ENCODE measurements at regions not wholly inside any gene's neighbourhood (a gene's known extent, or its start where the extent isn't known, plus 50 kb on each side); places are given as distances from the start of the nearest gene placed in this dataset.

DNA sequence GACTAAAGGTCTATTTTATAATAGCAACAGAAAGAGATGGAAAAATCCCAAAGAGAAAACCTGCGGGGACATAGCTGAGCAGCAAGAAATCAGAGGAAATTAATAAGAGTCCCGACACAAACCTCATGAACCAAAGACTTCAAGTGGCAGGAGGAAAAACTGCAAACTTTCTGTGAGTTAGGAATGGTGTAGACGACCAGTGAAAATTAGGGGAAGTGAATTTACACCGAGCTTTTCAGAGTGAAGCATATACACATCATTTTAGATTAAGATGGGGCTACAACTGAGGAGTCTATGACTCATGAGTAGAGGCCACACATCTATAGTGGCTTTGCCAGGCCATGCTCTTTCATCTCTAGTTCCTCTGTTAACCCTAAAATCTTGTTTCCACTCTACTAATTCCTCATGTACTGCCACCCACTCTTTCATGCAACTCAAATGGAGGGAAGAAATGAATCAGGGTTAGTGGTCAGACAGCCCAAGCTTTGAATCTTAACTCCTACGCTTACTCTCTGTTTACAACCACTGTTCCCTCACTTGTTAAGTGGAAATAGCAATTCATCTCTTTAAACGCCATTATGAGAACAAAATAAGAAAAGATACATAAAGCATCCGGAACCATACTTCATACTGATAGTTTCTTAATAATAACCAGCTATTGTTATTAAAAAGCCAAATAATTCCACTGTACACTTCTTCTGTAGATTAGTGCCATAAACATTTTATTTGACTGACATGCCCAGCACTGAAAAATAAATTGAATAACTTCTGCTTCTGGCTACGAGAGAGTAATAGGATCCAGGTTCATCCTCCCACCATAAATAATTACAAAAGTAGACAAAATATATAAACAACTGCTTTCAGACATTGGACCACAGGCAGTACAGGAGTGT, 219.3 kb downstream of the RMST start:
- ChIA-PET CTCF (no interaction called here), POLR2A (no interaction called here)
- no peak for DNase-seq (ENCODE audit: extremely low spot score)
- TF ChIP-seq CTBP1 (IDR thresholded peaks at IDR 0.05; ENCODE audit: borderline replicate concordance) (no peak), FOXA1 (IDR thresholded peaks at IDR 0.05) (no peak), NFRKB (IDR thresholded peaks at IDR 0.05) (no peak), FOXM1 (IDR thresholded peaks at IDR 0.05; ENCODE audit: borderline replicate concordance) (no peak), LEF1 (IDR thresholded peaks at IDR 0.05; ENCODE audit: borderline replicate concordance) (no peak), SP1 (IDR thresholded peaks at IDR 0.05) (no peak), FOXK2 (IDR thresholded peaks at IDR 0.05) (no peak), ELF4 (IDR thresholded peaks at IDR 0.05) (no peak), ARNT (IDR thresholded peaks at IDR 0.05) (no peak), TARDBP (IDR thresholded peaks at IDR 0.05) (no peak), BHLHE40 (IDR thresholded peaks at IDR 0.05; ENCODE audit: borderline replicate concordance) (no peak), HDGF (IDR thresholded peaks at IDR 0.05; ENCODE audit: borderline replicate concordance) (no peak), L3MBTL2 (conservative IDR thresholded peaks at IDR 0.05) (no peak), SUZ12 (IDR thresholded peaks at IDR 0.05) (no peak), ZNF384 (IDR thresholded peaks at IDR 0.05) (no peak)
- TF ChIP-seq, protein P1, sequence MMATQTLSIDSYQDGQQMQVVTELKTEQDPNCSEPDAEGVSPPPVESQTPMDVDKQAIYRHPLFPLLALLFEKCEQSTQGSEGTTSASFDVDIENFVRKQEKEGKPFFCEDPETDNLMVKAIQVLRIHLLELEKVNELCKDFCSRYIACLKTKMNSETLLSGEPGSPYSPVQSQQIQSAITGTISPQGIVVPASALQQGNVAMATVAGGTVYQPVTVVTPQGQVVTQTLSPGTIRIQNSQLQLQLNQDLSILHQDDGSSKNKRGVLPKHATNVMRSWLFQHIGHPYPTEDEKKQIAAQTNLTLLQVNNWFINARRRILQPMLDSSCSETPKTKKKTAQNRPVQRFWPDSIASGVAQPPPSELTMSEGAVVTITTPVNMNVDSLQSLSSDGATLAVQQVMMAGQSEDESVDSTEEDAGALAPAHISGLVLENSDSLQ (IDR thresholded peaks at IDR 0.05), result no peak

DNA sequence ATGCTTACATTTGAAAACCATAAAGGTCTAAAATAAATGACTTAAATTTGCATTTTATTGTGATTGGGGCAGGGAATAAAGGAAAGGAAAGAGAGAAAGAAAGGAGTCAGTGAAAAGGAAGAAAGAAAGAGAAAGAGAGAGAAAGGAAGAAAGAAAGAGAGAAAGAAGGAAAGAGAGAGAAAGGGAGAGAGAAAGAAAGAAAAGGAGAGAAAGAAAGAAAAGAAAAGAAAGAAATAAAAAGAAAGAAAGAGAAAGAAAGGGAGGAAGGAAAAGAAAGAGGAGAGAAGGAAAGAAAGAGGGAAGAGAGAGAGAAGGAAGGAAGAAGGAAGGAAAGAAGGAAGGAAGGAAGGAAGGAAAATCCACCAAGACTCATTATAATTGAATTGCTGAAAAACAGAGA, 222.8 kb downstream of the RMST start:
- CTCF ChIA-PET, result no interaction called here
- DNase-seq (ENCODE audit: extremely low spot score), result no peak
- no peak for TF ChIP-seq SUZ12 (IDR thresholded peaks at IDR 0.05)
- POLR2A ChIA-PET, result no interaction called here

DNA sequence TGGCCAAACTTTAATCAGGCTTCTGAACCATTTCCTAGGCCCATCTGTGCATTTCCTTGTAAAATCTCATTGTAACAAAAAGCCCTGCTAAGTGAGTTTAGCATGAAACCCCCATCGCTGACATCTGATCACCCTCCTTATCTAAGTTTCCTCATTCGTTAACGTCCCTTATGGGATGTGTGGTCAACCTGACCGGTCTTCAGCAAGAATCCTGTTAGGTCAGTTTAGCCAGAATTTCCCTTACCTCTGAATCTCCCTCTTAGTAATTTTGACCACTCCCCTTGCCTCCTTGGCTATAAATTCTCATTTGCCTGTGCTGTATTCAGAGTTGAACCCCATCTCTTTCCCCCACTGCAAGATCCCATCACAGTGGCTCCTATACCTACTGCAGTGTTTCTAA, 239.3 kb downstream of the RMST start:
- no peak for DNase-seq (ENCODE audit: extremely low spot score)
- TF ChIP-seq BHLHE40 (IDR thresholded peaks at IDR 0.05; ENCODE audit: borderline replicate concordance) (no peak), HDGF (IDR thresholded peaks at IDR 0.05; ENCODE audit: borderline replicate concordance) (no peak), L3MBTL2 (conservative IDR thresholded peaks at IDR 0.05) (no peak), CTBP1 (IDR thresholded peaks at IDR 0.05; ENCODE audit: borderline replicate concordance) (no peak), SP1 (IDR thresholded peaks at IDR 0.05) (no peak), ZNF384 (IDR thresholded peaks at IDR 0.05) (no peak), TARDBP (IDR thresholded peaks at IDR 0.05) (no peak), ELF4 (IDR thresholded peaks at IDR 0.05) (no peak), NFRKB (IDR thresholded peaks at IDR 0.05) (no peak), LEF1 (IDR thresholded peaks at IDR 0.05; ENCODE audit: borderline replicate concordance) (no peak), FOXK2 (IDR thresholded peaks at IDR 0.05) (no peak), FOXM1 (IDR thresholded peaks at IDR 0.05; ENCODE audit: borderline replicate concordance) (no peak), SUZ12 (IDR thresholded peaks at IDR 0.05) (no peak), FOXA1 (IDR thresholded peaks at IDR 0.05) (no peak)
- TF ChIP-seq, protein P1 (IDR thresholded peaks at IDR 0.05), result no peak
- CTCF ChIA-PET, result no interaction called here
- POLR2A ChIA-PET, result no interaction called here

DNA sequence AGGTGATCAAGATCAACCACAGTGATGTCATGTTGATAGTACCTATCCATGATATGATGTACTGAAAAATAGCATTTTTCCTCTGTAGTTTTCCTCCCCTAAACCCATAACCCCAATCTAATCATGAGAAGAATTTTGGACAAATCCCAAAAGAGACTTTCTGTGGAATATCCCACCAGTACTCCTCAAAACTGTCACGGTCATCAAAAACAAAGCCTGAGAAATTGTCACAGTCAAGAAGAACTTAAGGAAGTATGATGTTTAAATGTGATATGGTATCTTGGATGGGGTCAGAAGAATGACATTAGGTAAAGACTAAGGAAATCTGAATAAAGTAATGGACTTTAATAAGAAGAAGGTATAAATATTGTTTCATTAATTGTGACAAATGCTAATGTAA, 248.8 kb downstream of the RMST start:
- POLR2A ChIA-PET, result no interaction called here
- CTCF ChIA-PET, result no interaction called here
- no peak for DNase-seq (ENCODE audit: extremely low spot score)
- TF ChIP-seq CTBP1 (IDR thresholded peaks at IDR 0.05; ENCODE audit: borderline replicate concordance) (no peak), ZNF384 (IDR thresholded peaks at IDR 0.05) (no peak), SUZ12 (IDR thresholded peaks at IDR 0.05) (no peak), FOXM1 (IDR thresholded peaks at IDR 0.05; ENCODE audit: borderline replicate concordance) (no peak), HDGF (IDR thresholded peaks at IDR 0.05; ENCODE audit: borderline replicate concordance) (no peak), L3MBTL2 (conservative IDR thresholded peaks at IDR 0.05) (no peak), ELF4 (IDR thresholded peaks at IDR 0.05) (no peak), BHLHE40 (IDR thresholded peaks at IDR 0.05; ENCODE audit: borderline replicate concordance) (no peak), SP1 (IDR thresholded peaks at IDR 0.05) (no peak), NFRKB (IDR thresholded peaks at IDR 0.05) (no peak), FOXA1 (IDR thresholded peaks at IDR 0.05) (no peak)
- TF ChIP-seq, protein P1 (IDR thresholded peaks at IDR 0.05), result no peak

DNA sequence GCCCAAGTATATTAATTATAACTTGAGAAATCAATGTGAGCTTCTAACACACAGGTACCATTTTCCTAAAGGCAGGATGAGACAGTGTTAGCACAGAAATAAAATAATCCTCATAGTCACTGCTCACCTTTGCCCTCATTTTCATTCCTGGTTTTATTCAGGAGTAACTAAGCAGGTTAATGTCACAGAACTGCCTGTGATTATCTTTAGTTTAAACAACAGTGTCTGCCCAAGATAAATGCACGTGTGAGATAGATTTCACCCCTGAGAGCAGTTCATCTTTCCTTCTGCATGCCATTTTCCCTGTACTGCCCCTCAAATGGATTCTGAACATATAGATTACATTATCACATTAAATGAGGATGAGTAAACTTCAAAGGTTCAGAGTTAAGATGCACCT, 250.7 kb downstream of the RMST start:
- POLR2A ChIA-PET, result no interaction called here
- CTCF ChIA-PET, result no interaction called here
- TF ChIP-seq NFRKB (IDR thresholded peaks at IDR 0.05) (no peak), LEF1 (IDR thresholded peaks at IDR 0.05; ENCODE audit: borderline replicate concordance) (no peak), FOXA1 (IDR thresholded peaks at IDR 0.05) (no peak), SP1 (IDR thresholded peaks at IDR 0.05) (no peak), ARNT (IDR thresholded peaks at IDR 0.05) (no peak), TARDBP (IDR thresholded peaks at IDR 0.05) (no peak), SUZ12 (IDR thresholded peaks at IDR 0.05) (no peak), HDGF (IDR thresholded peaks at IDR 0.05; ENCODE audit: borderline replicate concordance) (no peak), L3MBTL2 (conservative IDR thresholded peaks at IDR 0.05) (no peak), FOXK2 (IDR thresholded peaks at IDR 0.05) (no peak), ELF4 (IDR thresholded peaks at IDR 0.05) (no peak), ZNF384 (IDR thresholded peaks at IDR 0.05) (no peak), FOXM1 (IDR thresholded peaks at IDR 0.05; ENCODE audit: borderline replicate concordance) (no peak), CTBP1 (IDR thresholded peaks at IDR 0.05; ENCODE audit: borderline replicate concordance) (no peak), BHLHE40 (IDR thresholded peaks at IDR 0.05; ENCODE audit: borderline replicate concordance) (no peak)
- TF ChIP-seq, protein P1 (IDR thresholded peaks at IDR 0.05), result no peak
- DNase-seq (ENCODE audit: extremely low spot score), result no peak
